ENCODE measurements at regions not wholly inside any gene's neighbourhood (a gene's known extent, or its start where the extent isn't known, plus 50 kb on each side); places are given as distances from the start of the nearest gene placed in this dataset.
"Not testable (repeated sequence)": the region's sequence is repeated elsewhere in the genome, so short reads cannot be mapped to it uniquely, and the experiment has no call there.

GRCh38 chr3:159881208-159881607 lies 107.4 kb upstream of the IL12A start:
- H3K4me3 ChIP-seq (ENCODE audit: control insufficient read depth, low read depth, low read length), result no peak overlapping the region
- TF ChIP-seq CTCF (conservative IDR thresholded peaks at IDR 0.05; ENCODE audit: control insufficient read depth, insufficient read depth, low read depth, low read length), result no peak

GRCh38 chr3:159881828-159882309 lies 106.8 kb upstream of the IL12A start:
- DNase-seq (ENCODE audit: low read depth), result no peak
- no peak overlapping the region for H3K4me3 ChIP-seq (ENCODE audit: control insufficient read depth, low read depth, low read length)
- no peak for TF ChIP-seq CTCF (conservative IDR thresholded peaks at IDR 0.05; ENCODE audit: control insufficient read depth, insufficient read depth, low read depth, low read length)

More at GRCh38 chr3:159881208-159881607, 107.4 kb upstream of the IL12A start:
- no peak for DNase-seq (ENCODE audit: low read depth)

- no peak for TF ChIP-seq CTCF (conservative IDR thresholded peaks at IDR 0.05; ENCODE audit: control insufficient read depth, insufficient read depth, low read depth, low read length)
- no peak for DNase-seq (ENCODE audit: low read depth)
- H3K4me3 ChIP-seq (ENCODE audit: control insufficient read depth, low read depth, low read length), result no peak overlapping the region
Measured at GRCh38 chr3:159882367-159882766, 106.3 kb upstream of the IL12A start.

GRCh38 chr3:159882790-159883779 lies 105.5 kb upstream of the IL12A start:
- DNase-seq (ENCODE audit: low read depth), result peak; percentile 63
- no peak for TF ChIP-seq CTCF (conservative IDR thresholded peaks at IDR 0.05; ENCODE audit: control insufficient read depth, insufficient read depth, low read depth, low read length)
- H3K4me3 ChIP-seq (ENCODE audit: control insufficient read depth, low read depth, low read length), result no peak overlapping the region

GRCh38 chr3:159884661-159885402 lies 103.8 kb upstream of the IL12A start:
- TF ChIP-seq CTCF (conservative IDR thresholded peaks at IDR 0.05; ENCODE audit: control insufficient read depth, insufficient read depth, low read depth, low read length), result peak; percentile 54

GRCh38 chr3:159886050-159886449 lies 102.6 kb upstream of the IL12A start:
- no peak for DNase-seq (ENCODE audit: low read depth)
- no peak overlapping the region for H3K4me3 ChIP-seq (ENCODE audit: control insufficient read depth, low read depth, low read length)
- no peak for TF ChIP-seq CTCF (conservative IDR thresholded peaks at IDR 0.05; ENCODE audit: control insufficient read depth, insufficient read depth, low read depth, low read length)

More at GRCh38 chr3:159884661-159885402, 103.8 kb upstream of the IL12A start:
- DNase-seq (ENCODE audit: low read depth), result peak; percentile 66
- no peak overlapping the region for H3K4me3 ChIP-seq (ENCODE audit: control insufficient read depth, low read depth, low read length)

GRCh38 chr3:159886530-159886929 lies 102.1 kb upstream of the IL12A start:
- H3K4me3 ChIP-seq (ENCODE audit: control insufficient read depth, low read depth, low read length); DNase-seq (ENCODE audit: low read depth): not testable (repeated sequence)

Measured in fibroblast of mammary gland (primary cell).